ENCODE measurements at regions not wholly inside any gene's neighbourhood (a gene's known extent, or its start where the extent isn't known, plus 50 kb on each side); places are given as distances from the start of the nearest gene placed in this dataset.

DNA sequence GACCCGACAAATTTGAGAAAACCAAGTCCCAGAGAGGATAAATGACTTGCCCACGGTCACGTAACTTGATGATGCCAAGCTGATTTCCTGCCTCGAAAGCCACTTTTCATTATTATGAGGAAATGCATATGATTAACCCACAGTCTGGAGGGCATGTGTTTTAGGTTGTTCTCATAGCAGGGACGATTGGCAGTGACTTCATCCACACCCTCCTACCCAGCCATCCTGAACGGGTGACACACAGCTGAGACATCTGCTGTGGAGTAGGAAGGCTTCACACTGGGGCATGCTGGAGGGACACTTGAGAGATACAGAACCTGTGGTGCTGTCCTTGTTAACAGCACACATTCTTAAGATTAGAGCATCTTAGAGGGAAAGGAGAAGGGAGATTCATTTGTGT, 65.4 kb upstream of the WDFY2 start:
- ChIA-PET POLR2A (interaction anchor here (1.0 to 2.4 kb wide), 2 partner anchors 16 to 66 kb away, joined by 5 to 8 read pairs; partner anchors contain the start of gene INTS6), CTCF (interaction anchor here (1.1 kb wide), 1 partner anchor 15 kb away, joined by 3 read pairs; no protein-coding TSS in a partner anchor)
- Mint-ChIP-seq H3K9me3 (no peaks in the 10 kb centered on the region), H3K4me1 (peaks cover 24% of the 10 kb centered on the region), H3K36me3 (ENCODE audit: low read depth) (peaks cover 2% of the 10 kb centered on the region), H3K4me3 (no peak overlapping the region), H3K27me3 (no peaks in the 10 kb centered on the region), H3K27ac (peak overlapping the region; percentile 47)
- DNase-seq: peak; percentile 32

- ChIA-PET CTCF (interaction anchor here (1.1 kb wide), 1 partner anchor 14 kb away, joined by 3 read pairs; no protein-coding TSS in a partner anchor), POLR2A (interaction anchor here (0.6 to 2.4 kb wide), 2 partner anchors 15 to 1569 kb away, joined by 3 to 8 read pairs; no protein-coding TSS in a partner anchor)
- Mint-ChIP-seq H3K27ac (no peak overlapping the region), H3K27me3 (no peaks in the 10 kb centered on the region), H3K4me3 (no peak overlapping the region), H3K9me3 (no peaks in the 10 kb centered on the region), H3K36me3 (ENCODE audit: low read depth) (no peaks in the 10 kb centered on the region), H3K4me1 (peaks cover 24% of the 10 kb centered on the region)
- no peak for DNase-seq
Observed at GRCh38 chr13:51519771-51520216, 64.5 kb upstream of the WDFY2 start.

- Mint-ChIP-seq H3K4me3 (no peak overlapping the region), H3K36me3 (ENCODE audit: low read depth) (no peaks in the 10 kb centered on the region), H3K4me1 (peaks cover 24% of the 10 kb centered on the region), H3K9me3 (no peaks in the 10 kb centered on the region), H3K27me3 (no peaks in the 10 kb centered on the region), H3K27ac (no peak overlapping the region)
- DNase-seq: no peak
- ChIA-PET CTCF (no interaction called here), POLR2A (interaction anchor here (0.6 to 1.0 kb wide), 3 partner anchors 24 to 1569 kb away, joined by 3 read pairs; no protein-coding TSS in a partner anchor)
Observed at GRCh38 chr13:51520524-51520923, 63.7 kb upstream of the WDFY2 start.

DNA sequence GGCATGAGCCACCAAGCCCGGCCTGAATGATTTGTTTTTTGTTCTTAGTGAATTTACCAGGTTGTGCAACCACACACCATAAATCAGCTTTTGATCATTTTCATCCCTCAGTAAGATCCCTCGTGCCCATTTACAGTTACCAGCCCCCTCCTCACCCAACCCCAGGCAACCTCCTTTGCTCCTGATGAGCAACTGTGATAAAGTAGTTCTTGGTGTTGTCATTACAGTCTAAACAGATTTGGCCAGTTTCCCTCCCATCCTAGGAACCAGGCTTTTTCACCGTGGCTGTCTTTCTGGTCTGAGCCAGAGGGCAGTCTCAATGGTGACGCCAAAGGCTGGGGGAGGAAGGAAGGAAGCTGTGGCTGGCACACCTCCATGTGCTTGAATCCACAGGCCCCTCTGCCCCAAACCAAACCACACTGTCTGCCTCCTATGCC, 61.2 kb upstream of the WDFY2 start:
- CTCF ChIA-PET: interaction anchor here (0.9 kb wide), 1 partner anchor 70 kb away, joined by 4 read pairs; the partner anchor contains the start of gene INTS6
- peaks cover 22% of the 10 kb centered on the region for H3K4me1 Mint-ChIP-seq
- H3K9me3 Mint-ChIP-seq: peaks cover 5% of the 10 kb centered on the region
- peak; percentile 72 for DNase-seq
- H3K27ac Mint-ChIP-seq: peak overlapping the region; percentile 80
- POLR2A ChIA-PET: interaction anchor here (1.2 to 2.1 kb wide), 4 partner anchors 10 to 121 kb away, joined by 3 to 8 read pairs (median 4); no protein-coding TSS in a partner anchor
- no peaks in the 10 kb centered on the region for H3K27me3 Mint-ChIP-seq
- H3K4me3 Mint-ChIP-seq: no peak overlapping the region
- H3K36me3 Mint-ChIP-seq (ENCODE audit: low read depth): peaks cover 5% of the 10 kb centered on the region

DNA sequence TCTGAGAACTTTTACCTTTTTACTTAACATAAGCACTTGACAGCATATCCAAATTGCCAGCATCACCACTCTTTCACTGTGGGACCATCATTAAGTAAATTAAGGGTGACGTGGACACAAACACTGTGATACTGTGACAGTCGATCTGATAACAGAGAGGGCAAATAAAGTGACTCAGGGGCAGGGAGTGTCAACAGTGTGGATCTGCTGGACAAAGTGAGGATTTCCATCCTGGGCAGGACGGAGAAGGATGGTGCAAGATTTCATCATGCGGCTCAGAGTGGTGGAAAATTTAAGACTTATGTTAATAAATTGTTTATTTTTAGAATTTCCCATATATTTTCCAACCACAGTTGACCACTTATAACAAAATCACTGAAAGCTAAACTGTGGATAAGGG, 60.0 kb upstream of the WDFY2 start:
- Mint-ChIP-seq H3K4me1 (peaks cover 17% of the 10 kb centered on the region), H3K9me3 (peaks cover 5% of the 10 kb centered on the region), H3K4me3 (no peak overlapping the region), H3K27ac (no peak overlapping the region), H3K36me3 (ENCODE audit: low read depth) (peaks cover 16% of the 10 kb centered on the region), H3K27me3 (peaks cover 5% of the 10 kb centered on the region)
- ChIA-PET POLR2A (interaction anchor here (1.1 to 3.1 kb wide), 3 partner anchors 10 to 71 kb away, joined by 3 to 12 read pairs (median 5); partner anchors contain the start of gene INTS6), CTCF (interaction anchor here (1.0 kb wide), 1 partner anchor 10 kb away, joined by 3 read pairs; no protein-coding TSS in a partner anchor)
- DNase-seq: no peak

DNA sequence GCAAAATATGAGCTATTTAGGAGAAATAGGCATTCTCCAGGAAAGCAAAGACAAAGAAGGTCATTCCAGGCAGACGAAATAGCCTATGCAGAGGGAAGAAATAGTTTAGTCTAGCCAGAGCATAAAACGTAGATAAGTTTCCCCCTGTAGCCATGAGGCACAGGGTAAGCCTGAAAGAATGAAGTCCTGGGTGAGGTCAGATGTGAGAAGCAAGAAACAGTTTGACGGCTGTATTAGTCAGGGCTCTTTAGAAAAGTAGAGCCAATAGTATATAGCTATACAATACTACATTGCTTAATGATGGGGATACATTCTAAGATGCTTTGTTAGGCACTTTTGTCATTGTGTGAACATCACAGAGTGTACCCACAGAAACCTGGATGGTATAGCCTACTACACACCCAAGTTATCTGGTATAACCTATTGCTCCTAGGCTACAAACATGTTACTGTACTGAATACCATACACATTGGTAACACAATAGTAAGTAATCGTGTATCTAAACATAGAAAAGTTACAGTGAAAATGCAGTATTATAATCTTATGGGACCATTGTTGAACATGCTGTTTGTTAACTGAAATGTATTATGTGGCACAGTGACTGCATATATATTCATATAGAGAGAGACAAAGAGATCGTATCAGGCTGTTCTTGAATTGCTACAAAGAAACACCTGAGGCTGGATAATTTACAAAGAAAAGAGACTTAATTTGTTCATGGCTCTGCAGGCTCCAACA, 59.3 kb upstream of the WDFY2 start:
- Mint-ChIP-seq H3K27ac (no peak overlapping the region), H3K27me3 (peaks cover 5% of the 10 kb centered on the region), H3K9me3 (peaks cover 9% of the 10 kb centered on the region), H3K4me1 (peaks cover 17% of the 10 kb centered on the region), H3K4me3 (no peak overlapping the region), H3K36me3 (ENCODE audit: low read depth) (peaks cover 22% of the 10 kb centered on the region)
- DNase-seq: no peak
- POLR2A ChIA-PET: interaction anchor here (0.6 to 3.1 kb wide), 3 partner anchors 9 to 72 kb away, joined by 3 to 12 read pairs (median 5); partner anchors contain the start of gene INTS6
- CTCF ChIA-PET: interaction anchor here (1.0 kb wide), 1 partner anchor 9 kb away, joined by 3 read pairs; no protein-coding TSS in a partner anchor

DNA sequence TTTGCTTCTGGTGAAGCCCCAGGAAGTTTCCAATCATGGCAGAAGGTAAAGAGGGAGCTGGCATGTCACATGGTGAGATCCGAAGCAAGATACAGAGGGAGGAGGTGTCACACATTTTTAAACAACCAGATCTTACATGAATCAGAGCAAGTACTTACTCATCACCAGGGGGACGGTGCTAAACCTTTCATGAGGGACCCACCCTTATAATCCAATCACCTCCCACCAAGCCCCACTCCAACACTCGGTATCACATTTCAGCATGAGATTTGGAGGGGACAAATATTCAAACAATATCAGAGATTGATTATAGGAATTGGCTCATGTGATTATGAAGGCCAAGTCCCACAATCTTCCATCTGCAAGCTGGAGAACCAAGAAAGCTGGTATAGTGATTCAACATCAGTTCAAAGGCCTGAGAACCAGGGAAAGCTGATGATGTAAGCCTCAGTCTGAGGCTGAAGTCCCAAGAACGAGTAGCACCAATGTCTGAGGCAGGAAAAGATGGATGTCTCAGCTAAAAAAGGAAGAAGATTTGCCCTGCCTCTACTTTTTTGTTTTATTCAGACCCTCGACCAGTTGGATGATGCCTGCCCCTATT, 58.6 kb upstream of the WDFY2 start:
- ChIA-PET CTCF (interaction anchor here (1.0 kb wide), 1 partner anchor 9 kb away, joined by 3 read pairs; no protein-coding TSS in a partner anchor), POLR2A (interaction anchor here (3.1 kb wide), 1 partner anchor 9 kb away, joined by 12 read pairs; no protein-coding TSS in a partner anchor)
- Mint-ChIP-seq H3K27ac (no peak overlapping the region), H3K9me3 (peaks cover 16% of the 10 kb centered on the region), H3K27me3 (peaks cover 5% of the 10 kb centered on the region), H3K4me3 (no peak overlapping the region), H3K36me3 (ENCODE audit: low read depth) (peaks cover 29% of the 10 kb centered on the region), H3K4me1 (peaks cover 16% of the 10 kb centered on the region)
- DNase-seq: no peak

DNA sequence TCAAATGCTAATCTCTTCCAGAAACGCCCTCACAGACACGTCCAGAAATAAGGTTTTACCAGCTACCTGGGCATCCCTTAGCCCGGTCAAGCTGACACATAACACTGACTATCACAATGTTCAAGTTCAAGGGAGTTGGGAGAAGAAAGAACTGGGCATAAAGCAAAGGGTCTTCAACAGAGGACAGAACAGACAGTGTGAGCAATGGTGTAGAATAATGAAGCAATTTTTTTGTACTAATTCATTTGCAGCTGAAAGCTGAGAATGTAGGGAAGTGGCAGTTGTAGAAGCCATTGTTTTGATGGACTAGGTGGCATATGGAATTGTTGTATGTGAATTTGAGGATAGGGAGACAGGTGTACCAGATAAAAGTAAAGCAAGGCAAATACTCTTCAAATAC, 58.1 kb upstream of the WDFY2 start:
- DNase-seq: no peak
- Mint-ChIP-seq H3K4me1 (peaks cover 17% of the 10 kb centered on the region), H3K27ac (no peak overlapping the region), H3K4me3 (no peak overlapping the region), H3K36me3 (ENCODE audit: low read depth) (peaks cover 34% of the 10 kb centered on the region), H3K27me3 (peaks cover 5% of the 10 kb centered on the region), H3K9me3 (peaks cover 18% of the 10 kb centered on the region)
- ChIA-PET CTCF (no interaction called here), POLR2A (interaction anchor here (3.1 kb wide), 1 partner anchor 8 kb away, joined by 12 read pairs; no protein-coding TSS in a partner anchor)

DNA sequence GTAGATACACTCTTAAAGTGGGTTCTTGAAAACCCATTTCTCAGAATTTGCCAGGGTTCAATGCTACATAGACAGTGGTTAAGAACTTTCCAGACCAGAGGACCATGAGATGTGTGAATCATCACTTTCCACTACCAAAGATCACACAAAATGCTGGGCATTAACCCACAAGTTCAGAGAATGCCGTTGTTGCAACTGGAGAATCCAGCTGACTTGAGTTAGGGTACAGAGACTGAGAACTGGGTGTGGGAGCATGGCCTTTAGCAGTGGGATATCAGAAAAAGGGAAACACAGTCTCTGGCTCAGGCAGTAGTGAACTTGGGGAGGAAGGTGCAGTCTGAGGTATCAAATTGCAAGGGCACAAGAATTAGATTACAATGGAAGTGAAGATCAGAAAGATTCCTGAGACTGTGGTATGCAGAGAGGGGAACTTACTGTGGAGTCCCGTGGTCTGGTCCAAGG, 51.5 kb upstream of the WDFY2 start:
- DNase-seq: no peak
- ChIA-PET CTCF (no interaction called here), POLR2A (interaction anchor here (1.0 to 2.4 kb wide), 3 partner anchors 10 to 82 kb away, joined by 3 to 8 read pairs (median 5); no protein-coding TSS in a partner anchor)
- H3K4me3 Mint-ChIP-seq: no peak overlapping the region
- peaks cover 48% of the 10 kb centered on the region for H3K36me3 Mint-ChIP-seq (ENCODE audit: low read depth)
- H3K4me1 Mint-ChIP-seq: peaks cover 50% of the 10 kb centered on the region
- H3K27ac Mint-ChIP-seq: peak overlapping the region; percentile 67
- H3K9me3 Mint-ChIP-seq: peaks cover 17% of the 10 kb centered on the region
- peaks cover 5% of the 10 kb centered on the region for H3K27me3 Mint-ChIP-seq

DNA sequence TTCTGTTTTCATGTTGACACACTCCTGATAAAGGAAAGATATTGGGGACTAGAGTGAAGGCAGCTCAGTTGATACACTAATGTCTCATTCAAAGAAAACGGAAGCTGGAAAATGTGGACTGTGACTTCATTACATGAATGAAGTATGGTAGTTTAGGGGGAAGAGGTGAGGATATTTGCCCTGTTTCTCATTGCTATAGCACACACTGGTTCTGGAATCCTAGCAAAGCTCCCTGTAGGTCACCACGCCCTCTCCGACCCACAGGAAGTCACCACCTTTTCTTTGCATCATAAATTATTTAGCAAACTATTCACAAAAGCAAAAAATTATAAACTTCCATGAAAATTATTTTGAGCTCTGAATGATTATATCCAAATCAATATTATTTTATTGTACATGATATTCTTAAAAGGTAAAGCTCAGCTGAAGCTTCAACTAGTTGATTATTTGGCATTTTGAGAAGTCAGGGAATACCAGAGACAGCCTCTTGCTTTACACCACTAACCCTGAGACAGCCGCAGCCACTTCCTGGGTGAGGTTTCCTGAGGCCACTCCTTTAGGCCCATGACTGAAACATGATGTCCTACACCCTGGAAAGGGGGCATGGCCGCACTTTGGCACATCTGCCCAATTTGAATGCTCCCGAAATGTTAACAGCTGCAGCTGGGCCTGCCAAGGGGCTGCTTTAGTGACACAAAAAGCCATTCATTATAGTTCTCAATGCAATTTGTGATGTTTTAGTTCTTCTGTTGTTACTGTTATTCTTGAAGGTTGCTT, 50.0 kb upstream of the WDFY2 start:
- H3K27ac Mint-ChIP-seq: peak overlapping the region; percentile 84
- H3K4me1 Mint-ChIP-seq: peaks cover 45% of the 10 kb centered on the region
- H3K9me3 Mint-ChIP-seq: peaks cover 16% of the 10 kb centered on the region
- H3K36me3 Mint-ChIP-seq (ENCODE audit: low read depth): peaks cover 37% of the 10 kb centered on the region
- CTCF ChIA-PET: interaction anchor here (0.8 to 1.2 kb wide), 3 partner anchors 9 to 80 kb away, joined by 3 to 7 read pairs (median 3); no protein-coding TSS in a partner anchor
- peak; percentile 79 for DNase-seq
- peaks cover under 1% of the 10 kb centered on the region for H3K27me3 Mint-ChIP-seq
- peak overlapping the region; percentile 50 for H3K4me3 Mint-ChIP-seq
- POLR2A ChIA-PET: interaction anchor here (0.6 to 4.3 kb wide), 12 partner anchors 9 to 267 kb away, joined by 3 to 46 read pairs (median 4); partner anchors contain the start of gene INTS6
